ENCODE measurements at regions not wholly inside any gene's neighbourhood (a gene's known extent, or its start where the extent isn't known, plus 50 kb on each side); places are given as distances from the start of the nearest gene placed in this dataset.

DNA sequence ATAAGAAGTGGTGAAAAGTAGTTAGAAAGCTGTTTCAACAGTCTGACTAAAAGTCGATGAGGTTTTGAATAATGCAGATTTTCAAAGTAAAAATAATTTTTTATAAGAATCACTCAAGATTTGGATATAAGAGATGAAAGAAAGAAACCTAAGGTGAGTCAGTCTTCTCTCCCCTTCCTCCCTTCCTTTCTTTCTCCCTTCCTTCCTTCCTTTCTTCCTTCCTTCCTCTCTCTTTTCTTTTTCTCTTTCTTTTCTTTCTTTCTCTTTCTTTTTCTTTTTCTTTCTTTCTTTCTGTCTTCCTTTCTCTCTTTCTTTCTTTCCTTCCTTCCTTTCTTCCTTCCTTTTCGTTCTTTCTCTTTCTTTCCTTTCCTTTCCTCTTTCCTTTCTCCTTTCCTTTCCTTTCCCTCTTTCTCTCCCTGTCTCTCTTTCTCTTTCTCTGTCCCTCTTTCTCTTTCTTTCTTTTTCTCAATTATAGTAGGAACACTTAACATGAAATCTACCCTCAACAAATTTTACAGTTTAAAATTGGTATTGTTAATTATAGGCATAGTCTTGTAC, 308.6 kb downstream of the ARL4A start:
- ChIA-PET SMC1A (ENCODE audit: uncharacterized antibody, unreplicated experiment) (no interaction called here), POLR2A (no interaction called here), CTCF (no interaction called here), RAD21 (ENCODE audit: unreplicated experiment) (no interaction called here)
- in situ Hi-C loops (cut with MboI) (no loop called here), intact Hi-C loops (cut with micrococcal nuclease; ENCODE audit: unreplicated experiment) (no loop called here)
- no peak for FAIRE-seq
- no peak overlapping the region for H2AFZ ChIP-seq (ENCODE audit: control insufficient read depth, low read depth, low read length)
- no peak overlapping the region for H3K4me2 ChIP-seq (ENCODE audit: control insufficient read depth, insufficient read depth)
- H3K9me3 ChIP-seq (replicated peaks; ENCODE audit: control insufficient read depth, insufficient read depth, low read length): no peaks in the 10 kb centered on the region
- 0% methylated on average over 2 of the region's 2 CpGs for WGBS (ENCODE audit: insufficient coverage, insufficient replicate concordance, low lambda C conversion rate, missing lambda C conversion rate)
- no peak for ATAC-seq
- H3K27me3 ChIP-seq (replicated peaks in 1 of 2; ENCODE audit: control insufficient read depth in 2 of 2, insufficient read depth in 2 of 2, low read length in 1 of 2): no peaks in the 10 kb centered on the region
- BruUV-seq (replicated peaks): no TSS peak
- H4K20me1 ChIP-seq (ENCODE audit: control insufficient read depth, insufficient read depth): no peaks in the 10 kb centered on the region
- H3K4me1 ChIP-seq (ENCODE audit: control insufficient read depth, insufficient read depth, low read length): no peaks in the 10 kb centered on the region
- H3K79me2 ChIP-seq (ENCODE audit: control insufficient read depth, insufficient read depth, low read length): no peaks in the 10 kb centered on the region
- H3K36me3 ChIP-seq (ENCODE audit: control insufficient read depth in 2 of 2, insufficient read depth in 2 of 2, low read length in 1 of 2): no peaks in the 10 kb centered on the region
- H3K4me3 ChIP-seq: no peak overlapping the region
- no peak for TF ChIP-seq EP300 (IDR thresholded peaks at IDR 0.05; ENCODE audit: borderline replicate concordance in 1 of 2, control insufficient read depth in 1 of 2, low read depth in 2 of 2, low read length in 2 of 2)
- TF ChIP-seq SREBF2 (IDR thresholded peaks at IDR 0.05; ENCODE audit: low read length): no peak
- no peak for TF ChIP-seq FOXK2 (IDR thresholded peaks at IDR 0.05)
- TF ChIP-seq SIN3A (IDR thresholded peaks at IDR 0.05; ENCODE audit: low read depth, low read length): no peak
- TF ChIP-seq EZH2 (IDR thresholded peaks at IDR 0.05; ENCODE audit: borderline replicate concordance, control insufficient read depth, low read depth, low read length): no peak
- TF ChIP-seq NR2F1 (conservative IDR thresholded peaks at IDR 0.05): no peak
- TF ChIP-seq TARDBP (IDR thresholded peaks at IDR 0.05; ENCODE audit: borderline replicate concordance): no peak
- TF ChIP-seq CBX3 (IDR thresholded peaks at IDR 0.05; ENCODE audit: borderline replicate concordance, low read depth): no peak
- TF ChIP-seq BHLHE40 (IDR thresholded peaks at IDR 0.05; ENCODE audit: borderline replicate concordance in 1 of 2, low read depth in 2 of 2, low read length in 1 of 2): no peak
- no peak for TF ChIP-seq BMI1 (IDR thresholded peaks at IDR 0.05; ENCODE audit: borderline replicate concordance)
- no peak for TF ChIP-seq MEF2A (IDR thresholded peaks at IDR 0.05; ENCODE audit: insufficient read depth, low read depth, low read length)
- TF ChIP-seq BCL11A (IDR thresholded peaks at IDR 0.05; ENCODE audit: low read depth, low read length): no peak
- no peak for TF ChIP-seq ZNF622 (IDR thresholded peaks at IDR 0.05)
- no peak for TF ChIP-seq RB1 (IDR thresholded peaks at IDR 0.05; ENCODE audit: borderline replicate concordance)
- no peak for TF ChIP-seq PML (IDR thresholded peaks at IDR 0.05; ENCODE audit: low read length)
- TF ChIP-seq CEBPB (IDR thresholded peaks at IDR 0.05; ENCODE audit: borderline replicate concordance in 1 of 2, low read depth in 2 of 2, low read length in 2 of 2): no peak
- no peak for TF ChIP-seq RUNX3 (IDR thresholded peaks at IDR 0.05; ENCODE audit: low read length)
- TF ChIP-seq IRF4 (IDR thresholded peaks at IDR 0.05; ENCODE audit: low read depth, low read length): no peak
- TF ChIP-seq SRF (IDR thresholded peaks at IDR 0.05; ENCODE audit: low read depth in 2 of 2, low read length in 2 of 2): no peak
- no peak for DNase-seq (ENCODE audit: low read depth, low spot score)
- no peak overlapping the region for H3K9ac ChIP-seq (ENCODE audit: control insufficient read depth, insufficient read depth, low read length)
- no peak overlapping the region for H3K27ac ChIP-seq (ENCODE audit: control insufficient read depth, insufficient read depth)

Data from GM12878 (cell line).